ENCODE measurements at regions not wholly inside any gene's neighbourhood (a gene's known extent, or its start where the extent isn't known, plus 50 kb on each side); places are given as distances from the start of the nearest gene placed in this dataset.

DNA sequence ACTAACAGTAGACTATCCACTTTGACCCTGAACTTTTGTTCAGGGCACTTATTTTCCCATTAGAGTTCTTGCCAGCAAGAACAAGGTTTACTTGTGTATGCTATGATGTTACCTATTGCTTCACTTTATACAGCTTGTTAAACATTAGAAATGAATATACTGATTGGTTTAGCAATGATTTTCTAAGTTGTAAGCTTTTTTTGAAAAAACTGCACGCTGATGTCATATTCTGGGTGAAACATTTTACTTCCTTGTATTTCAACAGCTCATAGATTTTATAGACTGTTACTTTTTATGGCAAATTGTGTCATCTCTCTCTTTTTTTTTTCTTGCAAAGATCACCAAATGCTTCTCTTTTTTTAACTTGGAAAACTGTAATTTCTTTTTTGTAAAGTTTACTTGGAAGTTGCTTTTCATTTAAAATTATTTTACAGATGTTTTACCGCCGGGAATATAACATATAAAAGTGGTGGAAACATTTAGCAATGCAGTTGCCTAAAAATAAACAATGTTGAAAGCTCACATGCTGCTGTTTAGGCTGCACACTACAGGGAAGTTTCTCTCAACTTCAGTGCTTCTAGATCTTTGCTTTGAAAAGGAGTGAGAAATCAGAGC lies 215.3 kb upstream of the NFIA start:
- no peak for TF ChIP-seq POLR2A (IDR thresholded peaks at IDR 0.05)
- TF ChIP-seq, protein P1, sequence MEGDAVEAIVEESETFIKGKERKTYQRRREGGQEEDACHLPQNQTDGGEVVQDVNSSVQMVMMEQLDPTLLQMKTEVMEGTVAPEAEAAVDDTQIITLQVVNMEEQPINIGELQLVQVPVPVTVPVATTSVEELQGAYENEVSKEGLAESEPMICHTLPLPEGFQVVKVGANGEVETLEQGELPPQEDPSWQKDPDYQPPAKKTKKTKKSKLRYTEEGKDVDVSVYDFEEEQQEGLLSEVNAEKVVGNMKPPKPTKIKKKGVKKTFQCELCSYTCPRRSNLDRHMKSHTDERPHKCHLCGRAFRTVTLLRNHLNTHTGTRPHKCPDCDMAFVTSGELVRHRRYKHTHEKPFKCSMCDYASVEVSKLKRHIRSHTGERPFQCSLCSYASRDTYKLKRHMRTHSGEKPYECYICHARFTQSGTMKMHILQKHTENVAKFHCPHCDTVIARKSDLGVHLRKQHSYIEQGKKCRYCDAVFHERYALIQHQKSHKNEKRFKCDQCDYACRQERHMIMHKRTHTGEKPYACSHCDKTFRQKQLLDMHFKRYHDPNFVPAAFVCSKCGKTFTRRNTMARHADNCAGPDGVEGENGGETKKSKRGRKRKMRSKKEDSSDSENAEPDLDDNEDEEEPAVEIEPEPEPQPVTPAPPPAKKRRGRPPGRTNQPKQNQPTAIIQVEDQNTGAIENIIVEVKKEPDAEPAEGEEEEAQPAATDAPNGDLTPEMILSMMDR (IDR thresholded peaks at IDR 0.05), result no peak
